Type B pancreatic cell (in vitro differentiated cells): ENCODE measurements at regions not wholly inside any gene's neighbourhood (a gene's known extent, or its start where the extent isn't known, plus 50 kb on each side); places are given as distances from the start of the nearest gene placed in this dataset.

Experiments
- DNase-seq: peaks from one replicate; pipeline ENCODE4 v3.0.0; 2021; ENCODE audit warnings: mixed read lengths; ENCODE audit not compliant: unreplicated experiment; ENCODE audit errors: extremely low spot score
- H3K27ac Mint-ChIP-seq: 2 replicates; pipeline ENCODE4 v1.8.0; 2021; ENCODE audit warnings: mild to moderate bottlenecking, mixed read lengths
- H3K27me3 Mint-ChIP-seq: 2 replicates; pipeline ENCODE4 v1.8.0; 2021; ENCODE audit warnings: mixed read lengths
- H3K36me3 Mint-ChIP-seq: 2 replicates; pipeline ENCODE4 v1.8.0; 2021; ENCODE audit warnings: mixed read lengths
- H3K4me1 Mint-ChIP-seq: one replicate; pipeline ENCODE4 v1.8.0; 2021; ENCODE audit warnings: mixed read lengths; ENCODE audit not compliant: unreplicated experiment
- H3K4me3 Mint-ChIP-seq: 2 replicates; pipeline ENCODE4 v1.8.0; 2021; ENCODE audit warnings: mild to moderate bottlenecking, mixed read lengths
- H3K9me3 Mint-ChIP-seq: 2 replicates; pipeline ENCODE4 v1.8.0; 2021; ENCODE audit warnings: mixed read lengths
- CTCF ChIP-seq: fragments of 200-600 bp; sonication (generic); conservative IDR thresholded peaks from 2 replicates; pipeline ENCODE4 v1.5.0; 2021; ENCODE audit warnings: antibody characterized with exemption, mild to moderate bottlenecking

GRCh38 chr7:16178092-16178491 is 243.2 kb downstream of the CRPPA start:
- no peak overlapping the region for H3K27ac Mint-ChIP-seq
- H3K4me3 Mint-ChIP-seq: no peak overlapping the region
- H3K9me3 Mint-ChIP-seq: no peaks in the 10 kb centered on the region
- H3K36me3 Mint-ChIP-seq: no peaks in the 10 kb centered on the region
- no peaks in the 10 kb centered on the region for H3K4me1 Mint-ChIP-seq
- no peaks in the 10 kb centered on the region for H3K27me3 Mint-ChIP-seq
- no peak for DNase-seq
- TF ChIP-seq CTCF: no peak

- no peaks in the 10 kb centered on the region for H3K27me3 Mint-ChIP-seq
- H3K4me3 Mint-ChIP-seq: no peak overlapping the region
- no peak for DNase-seq
- TF ChIP-seq CTCF: no peak
- no peaks in the 10 kb centered on the region for H3K4me1 Mint-ChIP-seq
- no peak overlapping the region for H3K27ac Mint-ChIP-seq
- peaks cover 6% of the 10 kb centered on the region for H3K9me3 Mint-ChIP-seq
- H3K36me3 Mint-ChIP-seq: no peaks in the 10 kb centered on the region
These were observed 247.1 kb downstream of the CRPPA start for GRCh38 chr7:16174253-16174652.

GRCh38 chr7:16172366-16172765 is 249.0 kb downstream of the CRPPA start:
- H3K4me3 Mint-ChIP-seq: no peak overlapping the region
- H3K27ac Mint-ChIP-seq: no peak overlapping the region
- H3K9me3 Mint-ChIP-seq: peaks cover 6% of the 10 kb centered on the region
- TF ChIP-seq CTCF: no peak
- H3K4me1 Mint-ChIP-seq: no peaks in the 10 kb centered on the region
- no peaks in the 10 kb centered on the region for H3K27me3 Mint-ChIP-seq
- no peaks in the 10 kb centered on the region for H3K36me3 Mint-ChIP-seq
- DNase-seq: no peak

- DNase-seq: no peak
- H3K9me3 Mint-ChIP-seq: peaks cover 6% of the 10 kb centered on the region
- no peaks in the 10 kb centered on the region for H3K36me3 Mint-ChIP-seq
- H3K4me1 Mint-ChIP-seq: no peaks in the 10 kb centered on the region
- H3K27ac Mint-ChIP-seq: no peak overlapping the region
- H3K4me3 Mint-ChIP-seq: no peak overlapping the region
- H3K27me3 Mint-ChIP-seq: no peaks in the 10 kb centered on the region
- TF ChIP-seq CTCF: no peak
These were observed 249.4 kb downstream of the CRPPA start for GRCh38 chr7:16171928-16172327.

GRCh38 chr7:16170671-16171070 is 250.7 kb downstream of the CRPPA start:
- Mint-ChIP-seq H3K36me3 (no peaks in the 10 kb centered on the region), H3K9me3 (peaks cover 6% of the 10 kb centered on the region), H3K4me1 (no peaks in the 10 kb centered on the region), H3K4me3 (no peak overlapping the region), H3K27ac (no peak overlapping the region), H3K27me3 (no peaks in the 10 kb centered on the region)
- no peak for TF ChIP-seq CTCF
- DNase-seq: no peak

GRCh38 chr7:16169537-16169936 is 251.8 kb downstream of the CRPPA start:
- no peaks in the 10 kb centered on the region for H3K4me1 Mint-ChIP-seq
- no peak for DNase-seq
- H3K27me3 Mint-ChIP-seq: no peaks in the 10 kb centered on the region
- H3K4me3 Mint-ChIP-seq: no peak overlapping the region
- H3K9me3 Mint-ChIP-seq: peaks cover 6% of the 10 kb centered on the region
- H3K36me3 Mint-ChIP-seq: no peaks in the 10 kb centered on the region
- no peak for TF ChIP-seq CTCF
- no peak overlapping the region for H3K27ac Mint-ChIP-seq
